GM21723 (cell line): ENCODE measurements at regions not wholly inside any gene's neighbourhood (a gene's known extent, or its start where the extent isn't known, plus 50 kb on each side); places are given as distances from the start of the nearest gene placed in this dataset.
"Not testable (repeated sequence)": the region's sequence is repeated elsewhere in the genome, so short reads cannot be mapped to it uniquely, and the experiment has no call there.

Experiments used
- ATAC-seq: cut with Tn5 transposase; IDR thresholded peaks from one replicate; pipeline ENCODE4 v1.9.1; 2021; ENCODE audit warnings: mild to moderate bottlenecking, moderate library complexity; ENCODE audit not compliant: unreplicated experiment

GRCh38 chr6:167661552-167662044 is 165.1 kb upstream of the AFDN start:
- ATAC-seq = no peak

GRCh38 chr6:167662075-167662880 is 164.4 kb upstream of the AFDN start:
- no peak for ATAC-seq

GRCh38 chr6:167662881-167663205 is 163.9 kb upstream of the AFDN start:
- ATAC-seq = no peak

- ATAC-seq = no peak
Measured at GRCh38 chr6:167663316-167663715, 163.4 kb upstream of the AFDN start.

- no peak for ATAC-seq
Measured at GRCh38 chr6:167663784-167664443, 162.8 kb upstream of the AFDN start.

GRCh38 chr6:167664678-167665660 is 161.7 kb upstream of the AFDN start:
- ATAC-seq = no peak

- no peak for ATAC-seq
Measured at GRCh38 chr6:167665698-167666330, 160.9 kb upstream of the AFDN start.

- ATAC-seq = no peak
Measured at GRCh38 chr6:167666571-167667203, 160.0 kb upstream of the AFDN start.

- ATAC-seq = no peak
Measured at GRCh38 chr6:167667204-167668018, 159.3 kb upstream of the AFDN start.

- no peak for ATAC-seq
Measured at GRCh38 chr6:167668019-167668753, 158.5 kb upstream of the AFDN start.

- no peak for ATAC-seq
Measured at GRCh38 chr6:167668754-167669552, 157.8 kb upstream of the AFDN start.

- ATAC-seq = no peak
Measured at GRCh38 chr6:167669553-167669849, 157.2 kb upstream of the AFDN start.

- no peak for ATAC-seq
Measured at GRCh38 chr6:167669870-167670802, 156.6 kb upstream of the AFDN start.

- no peak for ATAC-seq
Measured at GRCh38 chr6:167670938-167671338, 155.8 kb upstream of the AFDN start.

- not testable (repeated sequence) for ATAC-seq
Measured at GRCh38 chr6:167671379-167671976, 155.2 kb upstream of the AFDN start.

- no peak for ATAC-seq
Measured at GRCh38 chr6:167671977-167672687, 154.6 kb upstream of the AFDN start.
